ENCODE measurements at regions not wholly inside any gene's neighbourhood (a gene's known extent, or its start where the extent isn't known, plus 50 kb on each side); places are given as distances from the start of the nearest gene placed in this dataset.

DNA sequence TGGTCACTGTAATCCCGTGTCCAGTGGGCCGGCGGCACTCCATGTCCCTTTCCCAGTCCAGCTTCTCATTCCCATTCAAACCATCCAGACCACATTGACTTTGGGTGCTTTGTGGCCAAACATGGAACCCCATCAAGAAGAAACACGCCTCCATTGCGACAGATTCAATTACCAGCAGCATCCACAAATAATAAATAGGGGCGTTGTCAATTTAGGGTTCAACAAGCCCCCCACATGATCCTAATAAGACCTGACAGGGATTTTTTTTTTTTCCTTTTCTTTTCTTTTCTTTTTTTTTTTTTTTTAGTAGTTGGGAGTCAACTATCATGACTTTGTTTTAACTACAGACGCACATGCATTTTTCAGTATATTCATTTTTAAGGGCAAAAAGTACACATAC is 149.4 kb downstream of the DICER1 start:
- no peak for TF ChIP-seq CTCF (IDR thresholded peaks at IDR 0.05; ENCODE audit: insufficient read depth, low read depth, low read length)
- Histone ChIP-seq H3K36me3 (ENCODE audit: control insufficient read depth, insufficient read depth, low read length) (no peaks in the 10 kb centered on the region), H3K4me3 (ENCODE audit: low read depth, low read length) (no peak overlapping the region), H3K27me3 (ENCODE audit: control insufficient read depth, insufficient read depth, low read length) (no peaks in the 10 kb centered on the region; the same call in none of the 2 replicates)
- CTCF ChIA-PET, result no interaction called here
- POLR2A ChIA-PET, result no interaction called here
- no peak for DNase-seq (ENCODE audit: low read depth)

GRCh38 chr14:95006479-95006878 is 150.8 kb downstream of the DICER1 start:
- TF ChIP-seq CTCF (IDR thresholded peaks at IDR 0.05; ENCODE audit: insufficient read depth, low read depth, low read length), result no peak
- ChIA-PET POLR2A (no interaction called here), CTCF (no interaction called here)
- no peak for DNase-seq (ENCODE audit: low read depth)
- H3K36me3 ChIP-seq (ENCODE audit: control insufficient read depth, insufficient read depth, low read length), result no peaks in the 10 kb centered on the region
- H3K27me3 ChIP-seq (ENCODE audit: control insufficient read depth, insufficient read depth, low read length), result no peaks in the 10 kb centered on the region; the same call in none of the 2 replicates
- no peak overlapping the region for H3K4me3 ChIP-seq (ENCODE audit: low read depth, low read length)

DNA sequence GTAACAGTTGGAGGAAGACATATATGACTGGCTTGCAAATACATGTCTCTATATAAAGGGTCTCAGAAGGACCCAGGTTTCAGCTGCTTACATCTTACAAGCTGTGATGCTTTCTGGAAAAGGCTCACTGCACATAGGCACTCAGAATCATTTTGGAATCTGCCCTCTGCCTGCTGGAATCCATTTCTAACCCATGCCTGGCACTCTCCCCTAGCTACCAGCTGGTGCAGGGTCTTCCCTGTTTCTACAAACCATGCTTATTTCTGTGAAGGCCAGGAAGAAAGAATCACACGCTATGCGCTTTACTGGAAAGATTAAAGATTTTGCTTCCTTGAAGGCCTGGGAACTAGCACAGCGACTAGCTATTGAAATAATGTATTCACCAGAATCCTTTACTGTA is 151.3 kb downstream of the DICER1 start:
- no peaks in the 10 kb centered on the region for H3K36me3 ChIP-seq (ENCODE audit: control insufficient read depth, insufficient read depth, low read length)
- TF ChIP-seq CTCF (IDR thresholded peaks at IDR 0.05; ENCODE audit: insufficient read depth, low read depth, low read length), result no peak
- ChIA-PET POLR2A (no interaction called here), CTCF (interaction anchor here (0.9 kb wide), 1 partner anchor 8 kb away, joined by 3 read pairs; no protein-coding TSS in a partner anchor)
- no peaks in the 10 kb centered on the region; the same call in none of the 2 replicates for H3K27me3 ChIP-seq (ENCODE audit: control insufficient read depth, insufficient read depth, low read length)
- H3K4me3 ChIP-seq (ENCODE audit: low read depth, low read length), result no peak overlapping the region
- no peak for DNase-seq (ENCODE audit: low read depth)

DNA sequence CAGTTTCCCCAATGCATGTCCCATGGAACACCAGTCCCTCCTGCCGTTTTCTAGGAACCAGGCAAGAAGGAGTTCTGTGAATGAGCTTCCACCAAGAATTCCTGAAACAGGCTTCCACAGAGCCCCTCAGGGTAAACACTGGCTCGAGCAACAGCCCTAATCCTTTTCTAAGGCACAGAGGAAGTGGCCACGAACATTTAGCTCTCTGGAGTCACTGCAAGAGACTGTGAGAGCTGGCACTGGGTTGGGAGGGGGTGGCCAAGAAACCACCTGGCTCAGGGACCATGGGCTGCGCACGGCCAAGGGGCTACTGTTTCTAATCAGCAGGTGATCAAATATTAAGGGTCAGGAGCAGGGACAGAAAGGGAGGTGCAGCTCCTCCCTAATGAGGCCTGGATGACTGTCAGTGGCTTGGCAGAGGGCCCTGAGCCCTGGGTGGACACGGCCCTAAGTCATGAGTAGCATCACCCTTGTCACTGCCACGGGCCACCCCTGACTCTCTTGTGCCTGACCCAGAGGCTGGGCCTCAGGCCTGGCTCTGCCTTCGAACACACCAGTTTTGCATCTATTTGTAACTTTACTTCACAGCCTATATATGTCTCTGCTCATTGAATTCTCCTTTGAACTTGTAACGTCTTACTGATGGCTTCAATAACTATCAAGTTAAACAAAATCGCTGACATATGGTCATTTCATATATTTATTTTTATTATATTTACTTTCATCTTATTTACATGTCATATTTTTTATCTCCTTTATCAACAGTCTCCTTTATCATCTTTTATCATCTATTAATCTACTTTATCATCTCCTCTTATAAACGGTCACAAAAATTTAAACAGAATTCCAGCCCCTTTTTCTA is 154.0 kb downstream of the DICER1 start:
- Histone ChIP-seq H3K27me3 (ENCODE audit: control insufficient read depth, insufficient read depth, low read length) (no peaks in the 10 kb centered on the region; the same call in 1 of the 2 replicates), H3K4me3 (ENCODE audit: low read depth, low read length) (no peak overlapping the region), H3K36me3 (ENCODE audit: control insufficient read depth, insufficient read depth, low read length) (no peaks in the 10 kb centered on the region)
- ChIA-PET CTCF (no interaction called here), POLR2A (no interaction called here)
- no peak for TF ChIP-seq CTCF (IDR thresholded peaks at IDR 0.05; ENCODE audit: insufficient read depth, low read depth, low read length)
- DNase-seq (ENCODE audit: low read depth), result no peak

GRCh38 chr14:94998685-94999084 is 158.6 kb downstream of the DICER1 start:
- no peaks in the 10 kb centered on the region for H3K36me3 ChIP-seq (ENCODE audit: control insufficient read depth, insufficient read depth, low read length)
- DNase-seq (ENCODE audit: low read depth), result no peak

More at GRCh38 chr14:94998685-94999084, 158.6 kb downstream of the DICER1 start:
- no peak overlapping the region for H3K4me3 ChIP-seq (ENCODE audit: low read depth, low read length)
- TF ChIP-seq CTCF (IDR thresholded peaks at IDR 0.05; ENCODE audit: insufficient read depth, low read depth, low read length), result no peak
- ChIA-PET POLR2A (no interaction called here), CTCF (interaction anchor here (1.1 kb wide), 1 partner anchor 64 kb away, joined by 4 read pairs; no protein-coding TSS in a partner anchor)
- no peaks in the 10 kb centered on the region for H3K27me3 ChIP-seq (ENCODE audit: control insufficient read depth, insufficient read depth, low read length)

Measured in BJ (cell line).